BE2C (cell line): ENCODE measurements at regions not wholly inside any gene's neighbourhood (a gene's known extent, or its start where the extent isn't known, plus 50 kb on each side); places are given as distances from the start of the nearest gene placed in this dataset.
A peak's percentile ranks its signal among the peaks of the same experiment; 100 is the strongest.

Experiments
- DNase-seq: peaks from one replicate; pipeline ENCODE4 v3.0.0-alpha.2; 2020
- H3K27me3 ChIP-seq: fragments of 250-450 bp; sonication (Bioruptor Pico); 2 replicates; pipeline ENCODE4 v1.5.1; 2020; ENCODE audit warnings: mild to moderate bottlenecking
- H3K36me3 ChIP-seq: fragments of 250-450 bp; sonication (Bioruptor Pico); 2 replicates; pipeline ENCODE4 v1.5.1; 2020; ENCODE audit warnings: mild to moderate bottlenecking
- H3K4me1 ChIP-seq: fragments of 250-450 bp; sonication (Bioruptor Pico); 2 replicates; pipeline ENCODE4 v1.5.1; 2020
- H3K4me3 ChIP-seq: 2 replicates; pipeline ENCODE4 v1.5.1; 2011; ENCODE audit warnings: low read depth, low read length
- H3K9me3 ChIP-seq: fragments of 250-450 bp; sonication (Bioruptor Pico); 2 replicates; pipeline ENCODE4 v1.5.1; 2020
- TF ChIP-seq, protein P1 (sequence below): IDR thresholded peaks from 2 replicates; pipeline ENCODE4 v1.5.1; 2012; ENCODE audit warnings: mild to moderate bottlenecking, low read depth, low read length

GRCh38 chr7:85324145-85324799 lies 137.4 kb upstream of the SEMA3D start:
- peak; percentile 61 for DNase-seq
- Histone ChIP-seq H3K4me3 (no peak overlapping the region), H3K4me1 (peaks cover 13% of the 10 kb centered on the region), H3K27me3 (no peaks in the 10 kb centered on the region), H3K9me3 (no peaks in the 10 kb centered on the region), H3K36me3 (no peaks in the 10 kb centered on the region)
- TF ChIP-seq, protein P1, sequence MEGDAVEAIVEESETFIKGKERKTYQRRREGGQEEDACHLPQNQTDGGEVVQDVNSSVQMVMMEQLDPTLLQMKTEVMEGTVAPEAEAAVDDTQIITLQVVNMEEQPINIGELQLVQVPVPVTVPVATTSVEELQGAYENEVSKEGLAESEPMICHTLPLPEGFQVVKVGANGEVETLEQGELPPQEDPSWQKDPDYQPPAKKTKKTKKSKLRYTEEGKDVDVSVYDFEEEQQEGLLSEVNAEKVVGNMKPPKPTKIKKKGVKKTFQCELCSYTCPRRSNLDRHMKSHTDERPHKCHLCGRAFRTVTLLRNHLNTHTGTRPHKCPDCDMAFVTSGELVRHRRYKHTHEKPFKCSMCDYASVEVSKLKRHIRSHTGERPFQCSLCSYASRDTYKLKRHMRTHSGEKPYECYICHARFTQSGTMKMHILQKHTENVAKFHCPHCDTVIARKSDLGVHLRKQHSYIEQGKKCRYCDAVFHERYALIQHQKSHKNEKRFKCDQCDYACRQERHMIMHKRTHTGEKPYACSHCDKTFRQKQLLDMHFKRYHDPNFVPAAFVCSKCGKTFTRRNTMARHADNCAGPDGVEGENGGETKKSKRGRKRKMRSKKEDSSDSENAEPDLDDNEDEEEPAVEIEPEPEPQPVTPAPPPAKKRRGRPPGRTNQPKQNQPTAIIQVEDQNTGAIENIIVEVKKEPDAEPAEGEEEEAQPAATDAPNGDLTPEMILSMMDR, result peak; percentile 22; the same call in 1 of the 2 replicates

DNA sequence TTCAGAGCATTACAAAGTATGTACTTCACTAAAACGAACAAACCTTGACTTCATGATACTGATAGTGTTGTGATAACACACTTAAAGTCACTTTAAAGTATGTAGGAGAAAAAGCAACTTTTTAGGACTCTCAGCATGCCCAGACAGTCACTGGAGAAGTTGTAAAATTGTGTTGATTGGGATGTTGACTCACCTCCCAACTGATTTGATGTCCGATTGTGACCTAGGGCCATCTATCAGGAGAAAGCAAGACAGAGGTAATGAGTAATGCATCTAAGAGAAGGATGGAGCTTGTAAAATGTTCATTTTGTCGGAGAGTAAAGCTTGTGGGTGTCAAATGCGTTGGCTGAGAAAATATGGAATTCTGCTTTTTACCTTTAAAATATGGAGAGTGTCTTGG lies 135.4 kb upstream of the SEMA3D start:
- TF ChIP-seq, protein P1, result no peak
- Histone ChIP-seq H3K9me3 (no peaks in the 10 kb centered on the region), H3K27me3 (no peaks in the 10 kb centered on the region), H3K36me3 (no peaks in the 10 kb centered on the region), H3K4me3 (no peak overlapping the region), H3K4me1 (peaks cover 13% of the 10 kb centered on the region)
- DNase-seq, result no peak

GRCh38 chr7:85320699-85321476 lies 134.0 kb upstream of the SEMA3D start:
- TF ChIP-seq, protein P1, result no peak

GRCh38 chr7:85316489-85316888 lies 129.6 kb upstream of the SEMA3D start:
- no peak overlapping the region for H3K4me3 ChIP-seq
- H3K4me1 ChIP-seq, result peaks cover 4% of the 10 kb centered on the region
- DNase-seq, result no peak
- TF ChIP-seq, protein P1, result no peak
- H3K36me3 ChIP-seq, result no peaks in the 10 kb centered on the region
- no peaks in the 10 kb centered on the region for H3K27me3 ChIP-seq
- H3K9me3 ChIP-seq, result no peaks in the 10 kb centered on the region

More at GRCh38 chr7:85320699-85321476, 134.0 kb upstream of the SEMA3D start:
- Histone ChIP-seq H3K9me3 (no peaks in the 10 kb centered on the region), H3K36me3 (no peaks in the 10 kb centered on the region), H3K27me3 (no peaks in the 10 kb centered on the region), H3K4me3 (no peak overlapping the region), H3K4me1 (peaks cover 13% of the 10 kb centered on the region)
- DNase-seq, result peak; percentile 20

- Histone ChIP-seq H3K4me1 (no peaks in the 10 kb centered on the region), H3K27me3 (no peaks in the 10 kb centered on the region), H3K36me3 (no peaks in the 10 kb centered on the region), H3K4me3 (no peak overlapping the region), H3K9me3 (no peaks in the 10 kb centered on the region)
- no peak for DNase-seq
- TF ChIP-seq, protein P1, result no peak
Observed at GRCh38 chr7:85310301-85310700, 123.4 kb upstream of the SEMA3D start.

DNA sequence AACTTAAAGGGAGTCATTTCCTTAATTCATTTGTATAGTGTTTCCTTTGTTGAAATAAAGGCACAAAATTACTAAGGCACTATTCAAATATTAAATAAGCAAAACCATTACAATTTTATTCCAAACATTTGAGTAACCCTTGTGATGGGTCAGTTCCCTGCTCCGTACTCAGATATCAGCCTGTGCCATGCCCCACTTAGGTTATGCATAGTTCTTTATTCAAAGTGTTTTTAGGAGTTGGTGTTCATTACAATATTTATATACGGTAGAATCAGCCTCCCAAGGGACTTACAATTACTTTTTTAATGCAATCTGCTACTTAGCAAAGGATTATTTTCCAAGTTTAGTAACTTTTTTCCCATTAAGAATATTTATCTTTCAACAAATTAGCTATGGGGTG lies 119.3 kb upstream of the SEMA3D start:
- no peaks in the 10 kb centered on the region for H3K4me1 ChIP-seq
- H3K27me3 ChIP-seq, result no peaks in the 10 kb centered on the region
- no peaks in the 10 kb centered on the region for H3K36me3 ChIP-seq
- no peak overlapping the region for H3K4me3 ChIP-seq
- TF ChIP-seq, protein P1, result no peak
- H3K9me3 ChIP-seq, result no peaks in the 10 kb centered on the region
- DNase-seq, result no peak
